ENCODE measurements at regions not wholly inside any gene's neighbourhood (a gene's known extent, or its start where the extent isn't known, plus 50 kb on each side); places are given as distances from the start of the nearest gene placed in this dataset.

DNA sequence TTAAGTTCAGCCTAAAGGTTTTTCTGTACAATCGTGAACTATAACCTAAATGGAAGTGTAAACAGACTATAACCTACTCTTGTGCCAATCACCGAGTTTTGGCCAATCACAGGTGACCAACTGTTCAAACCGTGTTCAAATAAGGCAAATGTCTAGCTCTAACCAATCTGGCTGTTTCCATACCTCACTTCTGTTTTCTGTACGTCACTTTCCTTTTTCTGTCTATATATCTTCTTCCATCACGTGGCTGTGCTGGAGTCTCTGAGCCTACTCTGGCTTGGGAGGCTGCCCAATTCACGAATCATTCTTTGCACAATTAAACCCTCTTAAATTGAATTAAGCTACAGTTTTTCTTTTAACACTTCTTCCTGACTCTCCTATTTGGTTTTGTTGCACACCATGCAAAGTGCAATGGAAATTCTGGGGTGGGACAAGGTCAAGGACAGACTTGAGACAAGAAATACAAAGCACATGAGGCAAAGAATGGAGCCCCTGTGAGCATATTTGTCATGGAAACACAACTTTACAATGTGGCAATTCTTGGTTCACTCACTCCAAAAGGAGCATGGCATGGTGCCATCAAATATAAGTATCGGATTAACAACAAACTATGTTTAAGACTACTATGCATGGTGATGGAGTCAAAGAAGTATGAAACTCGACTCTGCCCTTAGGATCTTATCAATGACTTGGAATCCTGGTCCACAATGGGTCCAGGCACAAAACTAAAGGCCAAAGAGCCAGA is 115.7 kb upstream of the FAM9B start (continued):
- TF ChIP-seq, protein P1, sequence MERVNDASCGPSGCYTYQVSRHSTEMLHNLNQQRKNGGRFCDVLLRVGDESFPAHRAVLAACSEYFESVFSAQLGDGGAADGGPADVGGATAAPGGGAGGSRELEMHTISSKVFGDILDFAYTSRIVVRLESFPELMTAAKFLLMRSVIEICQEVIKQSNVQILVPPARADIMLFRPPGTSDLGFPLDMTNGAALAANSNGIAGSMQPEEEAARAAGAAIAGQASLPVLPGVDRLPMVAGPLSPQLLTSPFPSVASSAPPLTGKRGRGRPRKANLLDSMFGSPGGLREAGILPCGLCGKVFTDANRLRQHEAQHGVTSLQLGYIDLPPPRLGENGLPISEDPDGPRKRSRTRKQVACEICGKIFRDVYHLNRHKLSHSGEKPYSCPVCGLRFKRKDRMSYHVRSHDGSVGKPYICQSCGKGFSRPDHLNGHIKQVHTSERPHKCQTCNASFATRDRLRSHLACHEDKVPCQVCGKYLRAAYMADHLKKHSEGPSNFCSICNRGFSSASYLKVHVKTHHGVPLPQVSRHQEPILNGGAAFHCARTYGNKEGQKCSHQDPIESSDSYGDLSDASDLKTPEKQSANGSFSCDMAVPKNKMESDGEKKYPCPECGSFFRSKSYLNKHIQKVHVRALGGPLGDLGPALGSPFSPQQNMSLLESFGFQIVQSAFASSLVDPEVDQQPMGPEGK (CRISPR knock-in tag; IDR thresholded peaks at IDR 0.05; ENCODE audit: borderline replicate concordance), result no peak
- TF ChIP-seq ZNF565 (CRISPR knock-in tag; conservative IDR thresholded peaks at IDR 0.05; ENCODE audit: low read depth) (no peak), GLIS3 (CRISPR knock-in tag; IDR thresholded peaks at IDR 0.05) (no peak), RARB (CRISPR knock-in tag; IDR thresholded peaks at IDR 0.05) (no peak), ZNF8 (CRISPR knock-in tag; IDR thresholded peaks at IDR 0.05) (no peak)
- TF ChIP-seq, protein P2, sequence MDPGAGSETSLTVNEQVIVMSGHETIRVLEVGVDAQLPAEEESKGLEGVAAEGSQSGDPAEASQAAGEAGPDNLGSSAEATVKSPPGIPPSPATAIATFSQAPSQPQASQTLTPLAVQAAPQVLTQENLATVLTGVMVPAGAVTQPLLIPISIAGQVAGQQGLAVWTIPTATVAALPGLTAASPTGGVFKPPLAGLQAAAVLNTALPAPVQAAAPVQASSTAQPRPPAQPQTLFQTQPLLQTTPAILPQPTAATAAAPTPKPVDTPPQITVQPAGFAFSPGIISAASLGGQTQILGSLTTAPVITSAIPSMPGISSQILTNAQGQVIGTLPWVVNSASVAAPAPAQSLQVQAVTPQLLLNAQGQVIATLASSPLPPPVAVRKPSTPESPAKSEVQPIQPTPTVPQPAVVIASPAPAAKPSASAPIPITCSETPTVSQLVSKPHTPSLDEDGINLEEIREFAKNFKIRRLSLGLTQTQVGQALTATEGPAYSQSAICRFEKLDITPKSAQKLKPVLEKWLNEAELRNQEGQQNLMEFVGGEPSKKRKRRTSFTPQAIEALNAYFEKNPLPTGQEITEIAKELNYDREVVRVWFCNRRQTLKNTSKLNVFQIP (CRISPR knock-in tag; IDR thresholded peaks at IDR 0.05; ENCODE audit: borderline replicate concordance, low read depth), result no peak

DNA sequence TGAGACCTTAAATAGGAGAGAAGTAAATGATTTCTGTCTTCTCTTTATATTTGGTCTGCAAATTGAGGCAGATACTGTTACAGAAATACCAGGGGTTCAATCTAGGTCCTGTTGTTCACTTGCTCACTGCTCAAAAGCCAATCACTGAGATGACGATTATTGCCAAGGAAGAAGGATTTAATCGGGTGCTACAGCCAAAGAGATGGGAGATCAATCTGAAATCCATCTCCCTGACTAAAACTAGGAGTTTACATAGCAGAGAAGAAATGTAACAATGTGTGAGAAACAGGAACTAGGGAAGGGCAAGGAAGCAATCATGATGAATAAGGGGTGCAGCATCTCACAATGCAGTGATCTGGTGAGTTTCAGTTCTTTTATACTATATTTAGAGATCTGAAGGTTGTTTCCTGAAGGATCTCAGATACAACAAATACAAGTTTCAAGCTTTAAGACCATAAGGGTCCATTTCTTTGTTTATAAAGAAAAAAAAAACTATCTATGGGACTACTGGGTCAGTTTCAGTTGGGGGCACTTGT is 117.9 kb upstream of the FAM9B start:
- TF ChIP-seq, protein P2 (CRISPR knock-in tag; IDR thresholded peaks at IDR 0.05; ENCODE audit: borderline replicate concordance, low read depth), result no peak
- TF ChIP-seq OSR1 (CRISPR knock-in tag; IDR thresholded peaks at IDR 0.05), result no peak
- TF ChIP-seq, protein P3, sequence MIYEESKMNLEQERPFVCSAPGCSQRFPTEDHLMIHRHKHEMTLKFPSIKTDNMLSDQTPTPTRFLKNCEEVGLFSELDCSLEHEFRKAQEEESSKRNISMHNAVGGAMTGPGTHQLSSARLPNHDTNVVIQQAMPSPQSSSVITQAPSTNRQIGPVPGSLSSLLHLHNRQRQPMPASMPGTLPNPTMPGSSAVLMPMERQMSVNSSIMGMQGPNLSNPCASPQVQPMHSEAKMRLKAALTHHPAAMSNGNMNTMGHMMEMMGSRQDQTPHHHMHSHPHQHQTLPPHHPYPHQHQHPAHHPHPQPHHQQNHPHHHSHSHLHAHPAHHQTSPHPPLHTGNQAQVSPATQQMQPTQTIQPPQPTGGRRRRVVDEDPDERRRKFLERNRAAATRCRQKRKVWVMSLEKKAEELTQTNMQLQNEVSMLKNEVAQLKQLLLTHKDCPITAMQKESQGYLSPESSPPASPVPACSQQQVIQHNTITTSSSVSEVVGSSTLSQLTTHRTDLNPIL (CRISPR knock-in tag; IDR thresholded peaks at IDR 0.05; ENCODE audit: low read depth), result no peak
- no peak for TF ChIP-seq RARB (CRISPR knock-in tag; IDR thresholded peaks at IDR 0.05)
- TF ChIP-seq ISL1 (CRISPR knock-in tag; IDR thresholded peaks at IDR 0.05), result no peak
- TF ChIP-seq TCF4 (CRISPR knock-in tag; IDR thresholded peaks at IDR 0.05; ENCODE audit: borderline replicate concordance), result no peak
- no peak for TF ChIP-seq SNAI2 (CRISPR knock-in tag; IDR thresholded peaks at IDR 0.05)
- no peak for TF ChIP-seq ARNTL (CRISPR knock-in tag; IDR thresholded peaks at IDR 0.05; ENCODE audit: borderline replicate concordance, low read depth)
- no peak for ATAC-seq

DNA sequence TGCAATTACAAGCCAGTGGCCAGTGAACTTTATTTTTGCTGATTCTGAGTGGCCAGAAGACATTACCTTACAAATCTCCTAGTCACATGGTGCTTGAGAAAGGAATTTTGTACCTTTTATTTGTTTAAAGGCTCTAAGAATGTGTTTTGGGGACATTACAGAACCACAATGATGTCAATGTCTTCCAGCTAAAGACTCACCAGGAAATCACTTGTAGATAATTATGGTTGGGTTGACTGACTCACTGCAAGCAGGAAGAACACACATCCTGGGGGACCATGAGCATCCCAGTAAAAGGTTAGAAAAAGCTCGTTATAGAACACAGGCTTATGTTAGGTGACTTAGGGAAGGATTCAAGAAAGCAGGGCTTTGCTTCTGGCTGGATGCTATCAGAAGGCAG is 119.4 kb upstream of the FAM9B start:
- TF ChIP-seq ARNTL (CRISPR knock-in tag; IDR thresholded peaks at IDR 0.05; ENCODE audit: borderline replicate concordance, low read depth) (no peak), BACH2 (CRISPR knock-in tag; IDR thresholded peaks at IDR 0.05; ENCODE audit: borderline replicate concordance) (no peak), ZFP3 (CRISPR knock-in tag; IDR thresholded peaks at IDR 0.05) (no peak)

DNA sequence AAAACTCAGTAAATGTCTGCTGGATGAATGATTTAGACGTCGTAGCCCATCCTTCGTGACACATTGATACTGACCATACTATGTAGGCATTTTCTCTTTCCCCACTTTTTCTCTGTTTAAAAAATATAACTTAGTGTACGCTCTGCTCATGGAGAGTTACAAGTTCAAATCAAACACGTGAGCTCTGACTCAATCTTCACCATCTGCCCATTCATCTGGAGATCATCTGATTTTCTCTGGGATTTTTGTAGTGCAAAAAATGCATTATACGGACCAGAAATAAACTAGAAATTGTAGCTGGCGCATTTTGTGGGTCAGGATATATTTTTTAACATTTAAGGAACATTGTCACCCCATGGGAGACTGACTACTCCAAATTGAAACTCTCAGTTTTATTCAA is 124.7 kb upstream of the FAM9B start:
- ATAC-seq, result no peak
- TF ChIP-seq TCF4 (CRISPR knock-in tag; IDR thresholded peaks at IDR 0.05; ENCODE audit: borderline replicate concordance) (no peak), BACH2 (CRISPR knock-in tag; IDR thresholded peaks at IDR 0.05; ENCODE audit: borderline replicate concordance) (no peak), SNAI2 (CRISPR knock-in tag; IDR thresholded peaks at IDR 0.05) (no peak)

More for the DNA sequence above, 119.4 kb upstream of the FAM9B start:
- no peak for ATAC-seq

DNA sequence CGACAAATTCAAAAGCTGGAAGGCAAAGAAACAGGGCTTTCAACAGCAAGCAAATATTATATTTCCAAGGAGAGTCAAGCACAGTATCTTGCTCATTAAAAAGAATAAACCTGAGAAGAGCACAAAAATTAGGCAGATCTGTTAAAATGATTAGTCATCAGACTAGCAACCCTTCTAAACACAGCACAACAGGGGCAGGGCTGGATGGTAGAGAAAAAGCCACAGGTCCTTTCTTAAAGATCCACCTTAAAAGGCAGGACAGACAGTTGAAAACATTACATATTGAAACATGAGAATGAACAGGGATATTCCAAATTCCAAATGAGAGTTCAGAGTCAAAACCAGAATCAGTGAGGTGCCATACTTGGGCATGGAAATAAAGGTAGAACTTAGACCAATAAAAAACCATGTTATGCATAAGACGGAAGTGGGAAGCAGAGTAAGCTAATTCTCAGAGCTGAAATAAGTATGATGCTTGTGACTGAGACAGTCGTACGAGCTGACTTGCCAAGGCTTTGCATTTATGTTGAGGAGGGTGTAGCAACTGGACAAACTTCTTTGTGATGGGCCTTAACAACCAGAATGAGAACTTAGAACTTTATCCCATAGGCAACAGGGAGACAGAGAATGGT is 126.9 kb upstream of the FAM9B start:
- ATAC-seq, result no peak
- TF ChIP-seq ZFP3 (CRISPR knock-in tag; IDR thresholded peaks at IDR 0.05) (no peak), ZC3H10 (CRISPR knock-in tag; IDR thresholded peaks at IDR 0.05) (no peak), CSDC2 (CRISPR knock-in tag; IDR thresholded peaks at IDR 0.05) (no peak), TCF4 (CRISPR knock-in tag; IDR thresholded peaks at IDR 0.05; ENCODE audit: borderline replicate concordance) (no peak), GLIS3 (CRISPR knock-in tag; IDR thresholded peaks at IDR 0.05) (no peak), TOX (CRISPR knock-in tag; IDR thresholded peaks at IDR 0.05; ENCODE audit: borderline replicate concordance) (no peak), OSR1 (CRISPR knock-in tag; IDR thresholded peaks at IDR 0.05) (no peak), ZNF70 (CRISPR knock-in tag; IDR thresholded peaks at IDR 0.05) (no peak), SNAI2 (CRISPR knock-in tag; IDR thresholded peaks at IDR 0.05) (no peak), ARNTL (CRISPR knock-in tag; IDR thresholded peaks at IDR 0.05; ENCODE audit: borderline replicate concordance, low read depth) (no peak), ZFP30 (CRISPR knock-in tag; IDR thresholded peaks at IDR 0.05) (no peak), BACH2 (CRISPR knock-in tag; IDR thresholded peaks at IDR 0.05; ENCODE audit: borderline replicate concordance) (no peak), ZNF565 (CRISPR knock-in tag; conservative IDR thresholded peaks at IDR 0.05; ENCODE audit: low read depth) (no peak), ZNF8 (CRISPR knock-in tag; IDR thresholded peaks at IDR 0.05) (no peak)
- TF ChIP-seq, protein P4, sequence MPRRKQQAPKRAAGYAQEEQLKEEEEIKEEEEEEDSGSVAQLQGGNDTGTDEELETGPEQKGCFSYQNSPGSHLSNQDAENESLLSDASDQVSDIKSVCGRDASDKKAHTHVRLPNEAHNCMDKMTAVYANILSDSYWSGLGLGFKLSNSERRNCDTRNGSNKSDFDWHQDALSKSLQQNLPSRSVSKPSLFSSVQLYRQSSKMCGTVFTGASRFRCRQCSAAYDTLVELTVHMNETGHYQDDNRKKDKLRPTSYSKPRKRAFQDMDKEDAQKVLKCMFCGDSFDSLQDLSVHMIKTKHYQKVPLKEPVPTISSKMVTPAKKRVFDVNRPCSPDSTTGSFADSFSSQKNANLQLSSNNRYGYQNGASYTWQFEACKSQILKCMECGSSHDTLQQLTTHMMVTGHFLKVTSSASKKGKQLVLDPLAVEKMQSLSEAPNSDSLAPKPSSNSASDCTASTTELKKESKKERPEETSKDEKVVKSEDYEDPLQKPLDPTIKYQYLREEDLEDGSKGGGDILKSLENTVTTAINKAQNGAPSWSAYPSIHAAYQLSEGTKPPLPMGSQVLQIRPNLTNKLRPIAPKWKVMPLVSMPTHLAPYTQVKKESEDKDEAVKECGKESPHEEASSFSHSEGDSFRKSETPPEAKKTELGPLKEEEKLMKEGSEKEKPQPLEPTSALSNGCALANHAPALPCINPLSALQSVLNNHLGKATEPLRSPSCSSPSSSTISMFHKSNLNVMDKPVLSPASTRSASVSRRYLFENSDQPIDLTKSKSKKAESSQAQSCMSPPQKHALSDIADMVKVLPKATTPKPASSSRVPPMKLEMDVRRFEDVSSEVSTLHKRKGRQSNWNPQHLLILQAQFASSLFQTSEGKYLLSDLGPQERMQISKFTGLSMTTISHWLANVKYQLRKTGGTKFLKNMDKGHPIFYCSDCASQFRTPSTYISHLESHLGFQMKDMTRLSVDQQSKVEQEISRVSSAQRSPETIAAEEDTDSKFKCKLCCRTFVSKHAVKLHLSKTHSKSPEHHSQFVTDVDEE (CRISPR knock-in tag; IDR thresholded peaks at IDR 0.05), result no peak
- TF ChIP-seq, protein P2 (CRISPR knock-in tag; IDR thresholded peaks at IDR 0.05; ENCODE audit: borderline replicate concordance, low read depth), result no peak
